Endothelial cell of umbilical vein (primary cell): ENCODE measurements at regions not wholly inside any gene's neighbourhood (a gene's known extent, or its start where the extent isn't known, plus 50 kb on each side); places are given as distances from the start of the nearest gene placed in this dataset.

Experiments used
- BruUV-seq: library from RNA; stranded (reverse); fragments of 400-500 nt; replicated peaks from 2 replicates; lab custom pipeline; 2021; lab: Mats Ljungman, UMichigan
- CTCF ChIA-PET: fragments of 300-600, 350-600 bp; sonication (Branson Sonifier 250); formaldehyde crosslinking; loops from one replicate; lab custom pipeline; 2021; ENCODE audit warnings: antibody characterized with exemption, inconsistent platforms; lab: Charles Lee
- POLR2A ChIA-PET: fragments of 300-600, 350-600 bp; sonication (Branson Sonifier 250); formaldehyde crosslinking; loops from one replicate; lab custom pipeline; 2021; ENCODE audit warnings: antibody characterized with exemption, inconsistent platforms; lab: Charles Lee
- DNase-seq: peaks from one replicate; pipeline ENCODE4 v3.0.0-alpha.2; 2011; ENCODE audit warnings: low read depth, low spot score
- FAIRE-seq: peaks from 2 replicates; lab custom pipeline; 2011; peaks lifted over from hg19 to GRCh38; lab: Jason Lieb, UNC
- H2AFZ ChIP-seq: 2 replicates; pipeline ENCODE4 v1.6.0; 2012; ENCODE audit warnings: low read depth, low read length, control low read depth, inconsistent platforms
- H3K27ac ChIP-seq: 2 replicates; pipeline ENCODE4 v1.5.1; 2011; ENCODE audit warnings: low read depth, mild to moderate bottlenecking, control low read depth, low read length, moderate library complexity; ENCODE audit not compliant: insufficient read depth
- H3K27me3 ChIP-seq, 2 experiments: 2 replicates each; pipeline versions ENCODE4 v1.6.0 to v1.6.1; 2011; ENCODE audit warnings: low read length in 2 of 2, mixed read lengths in 1 of 2; ENCODE audit not compliant: control insufficient read depth in 2 of 2, insufficient read depth in 2 of 2
- H3K36me3 ChIP-seq, 2 experiments: 2 replicates in 1 of 2; 3 replicates in 1 of 2; pipeline ENCODE4 v1.5.1; 2011; ENCODE audit warnings: low read length in 2 of 2, mild to moderate bottlenecking in 1 of 2, moderate library complexity in 1 of 2; ENCODE audit not compliant: control insufficient read depth in 2 of 2, insufficient read depth in 2 of 2; ENCODE audit errors: extremely low read depth in 1 of 2
- H3K4me1 ChIP-seq: 3 replicates; pipeline ENCODE4 v1.5.1; 2011; ENCODE audit warnings: mild to moderate bottlenecking, low read length; ENCODE audit not compliant: control insufficient read depth, insufficient read depth; ENCODE audit errors: extremely low read depth
- H3K4me2 ChIP-seq: 2 replicates; pipeline ENCODE4 v1.6.1; 2011; ENCODE audit warnings: low read length, control low read depth, mixed read lengths; ENCODE audit not compliant: insufficient read depth
- H3K4me3 ChIP-seq, 3 experiments: fragments of 200-600 bp in 1 of 3; sonication (generic), shearing (Covaris generic) in 1 of 3; replicated peaks in 1 of 3; 2 replicates each; pipeline ENCODE4 v1.5.1; 2011 to 2016; ENCODE audit warnings: control low read depth in 3 of 3, low read length in 3 of 3, mild to moderate bottlenecking in 2 of 3, inconsistent platforms in 1 of 3, low read depth in 1 of 3, moderate library complexity in 1 of 3; ENCODE audit not compliant: insufficient read depth in 1 of 3
- H3K79me2 ChIP-seq: 2 replicates; pipeline ENCODE4 v1.6.0; 2012; ENCODE audit warnings: low read length, inconsistent platforms; ENCODE audit not compliant: control insufficient read depth, insufficient read depth
- H3K9ac ChIP-seq: replicated peaks from 2 replicates; pipeline ENCODE3; 2011; ENCODE audit warnings: low read length, control low read depth; ENCODE audit not compliant: insufficient read depth; ENCODE audit errors: extremely low read depth
- H3K9me1 ChIP-seq: replicated peaks from 3 replicates; pipeline ENCODE4 v1.6.0; 2011; ENCODE audit warnings: mild to moderate bottlenecking, low read length; ENCODE audit not compliant: control insufficient read depth, insufficient read depth; ENCODE audit errors: extremely low read depth
- H3K9me3 ChIP-seq: replicated peaks from 2 replicates; pipeline ENCODE4 v1.5.1; 2012; ENCODE audit warnings: low read length, inconsistent platforms; ENCODE audit not compliant: control insufficient read depth, insufficient read depth
- H4K20me1 ChIP-seq: replicated peaks from 2 replicates; pipeline ENCODE3; 2011; ENCODE audit warnings: mild to moderate bottlenecking, low read length; ENCODE audit not compliant: control insufficient read depth, insufficient read depth; ENCODE audit errors: extremely low read depth
- EZH2 ChIP-seq: IDR thresholded peaks from 2 replicates; pipeline ENCODE4 v1.6.1; 2012; ENCODE audit warnings: borderline replicate concordance, low read depth, mild to moderate bottlenecking, moderate library complexity, low read length, inconsistent platforms; ENCODE audit not compliant: severe bottlenecking
- FOS ChIP-seq: IDR thresholded peaks from 2 replicates; pipeline ENCODE4 v1.6.1; 2011; ENCODE audit warnings: mild to moderate bottlenecking, low read length, moderate library complexity, borderline replicate concordance; ENCODE audit not compliant: insufficient read depth
- GATA2 ChIP-seq: IDR thresholded peaks from 2 replicates; pipeline ENCODE4 v1.7.0; 2011; ENCODE audit warnings: low read depth, mild to moderate bottlenecking, moderate library complexity, mixed read lengths, low read length; ENCODE audit not compliant: insufficient read length, insufficient read depth
- JUN ChIP-seq: IDR thresholded peaks from 2 replicates; pipeline ENCODE4 v1.6.1; 2011; ENCODE audit warnings: borderline replicate concordance, low read depth; ENCODE audit not compliant: insufficient read length, insufficient read depth
- MAX ChIP-seq: IDR thresholded peaks from 2 replicates; pipeline ENCODE4 v1.6.1; 2011; ENCODE audit not compliant: insufficient read depth, insufficient read length
- MYC ChIP-seq: IDR thresholded peaks from one replicate; pipeline ENCODE4 v1.6.1; 2011; ENCODE audit warnings: mild to moderate bottlenecking, low read depth, low read length
- POLR2A ChIP-seq: IDR thresholded peaks from 2 replicates; pipeline ENCODE4 v1.6.1; 2012; ENCODE audit warnings: low read depth, mild to moderate bottlenecking, control low read depth, low read length
- POLR2AphosphoS5 ChIP-seq: IDR thresholded peaks from 2 replicates; pipeline ENCODE4 v1.6.1; 2012; ENCODE audit warnings: low read depth, mild to moderate bottlenecking, control low read depth, low read length, moderate library complexity; ENCODE audit not compliant: insufficient read depth
- dilution Hi-C: fragments of 300-500 bp; cut with MboI; formaldehyde crosslinking; loops from one replicate; pipeline ENCODE4 v1.15.0; 2019; ENCODE audit warnings: low sequenced_read_pairs; ENCODE audit not compliant: extremely low pct_ligation_motif_present
- intact Hi-C: fragments of 100-400 bp; cut with micrococcal nuclease; formaldehyde crosslinking; loops from one replicate; pipeline ENCODE4 v1.10.0; 2022
- TF ChIP-seq, protein P1 (sequence below), 2 donors: IDR thresholded peaks; 1 replicate in 1 of 2; 2 replicates in 1 of 2; pipeline ENCODE4 v1.5.1; 2011; ENCODE audit warnings: low read length in 2 of 2, mild to moderate bottlenecking in 2 of 2, moderate library complexity in 2 of 2, control low read depth in 1 of 2, inconsistent platforms in 1 of 2, low read depth in 1 of 2; ENCODE audit not compliant: insufficient read depth in 1 of 2; ENCODE audit errors: extremely low read depth in 1 of 2

- H4K20me1 ChIP-seq: no peaks in the 10 kb centered on the region
- ChIA-PET POLR2A (no interaction called here), CTCF (interaction anchor here (1.0 to 2.1 kb wide), 2 partner anchors 13 to 29 kb away, joined by 4 to 5 read pairs; no protein-coding TSS in a partner anchor)
- TF ChIP-seq MYC (no peak), GATA2 (no peak), EZH2 (no peak), POLR2A (no peak), FOS (no peak), POLR2AphosphoS5 (no peak), MAX (no peak), JUN (no peak)
- TF ChIP-seq, protein P1, sequence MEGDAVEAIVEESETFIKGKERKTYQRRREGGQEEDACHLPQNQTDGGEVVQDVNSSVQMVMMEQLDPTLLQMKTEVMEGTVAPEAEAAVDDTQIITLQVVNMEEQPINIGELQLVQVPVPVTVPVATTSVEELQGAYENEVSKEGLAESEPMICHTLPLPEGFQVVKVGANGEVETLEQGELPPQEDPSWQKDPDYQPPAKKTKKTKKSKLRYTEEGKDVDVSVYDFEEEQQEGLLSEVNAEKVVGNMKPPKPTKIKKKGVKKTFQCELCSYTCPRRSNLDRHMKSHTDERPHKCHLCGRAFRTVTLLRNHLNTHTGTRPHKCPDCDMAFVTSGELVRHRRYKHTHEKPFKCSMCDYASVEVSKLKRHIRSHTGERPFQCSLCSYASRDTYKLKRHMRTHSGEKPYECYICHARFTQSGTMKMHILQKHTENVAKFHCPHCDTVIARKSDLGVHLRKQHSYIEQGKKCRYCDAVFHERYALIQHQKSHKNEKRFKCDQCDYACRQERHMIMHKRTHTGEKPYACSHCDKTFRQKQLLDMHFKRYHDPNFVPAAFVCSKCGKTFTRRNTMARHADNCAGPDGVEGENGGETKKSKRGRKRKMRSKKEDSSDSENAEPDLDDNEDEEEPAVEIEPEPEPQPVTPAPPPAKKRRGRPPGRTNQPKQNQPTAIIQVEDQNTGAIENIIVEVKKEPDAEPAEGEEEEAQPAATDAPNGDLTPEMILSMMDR (IDR thresholded peaks at IDR 0.05; ENCODE audit: extremely low read depth in 1 of 2, insufficient read depth in 1 of 2, low read depth in 1 of 2, low read length in 2 of 2): no peak
- H2AFZ ChIP-seq: no peak overlapping the region
- no peaks in the 10 kb centered on the region for H3K9me3 ChIP-seq
- FAIRE-seq (no peak), DNase-seq (no peak)
- H3K79me2 ChIP-seq: no peaks in the 10 kb centered on the region
- no TSS peak for BruUV-seq
- no peak overlapping the region for H3K27ac ChIP-seq
- H3K36me3 ChIP-seq: no peaks in the 10 kb centered on the region
- intact Hi-C loops (no loop called here), dilution Hi-C loops (no loop called here)
- no peak overlapping the region for H3K4me2 ChIP-seq
- no peaks in the 10 kb centered on the region for H3K4me1 ChIP-seq
- no peaks in the 10 kb centered on the region for H3K27me3 ChIP-seq
- no peaks in the 10 kb centered on the region for H3K9me1 ChIP-seq
- no peak overlapping the region for H3K4me3 ChIP-seq
- H3K9ac ChIP-seq: no peak overlapping the region
These were observed 183.3 kb upstream of the ADGRL2 start for GRCh38 chr1:81617308-81617967.
